DND-41 (cell line): ENCODE measurements at regions not wholly inside any gene's neighbourhood (a gene's known extent, or its start where the extent isn't known, plus 50 kb on each side); places are given as distances from the start of the nearest gene placed in this dataset.

Experiments
- ATAC-seq: fragments of 200-7000 bp; cut with Tn5 transposase; 3 replicates; pipeline ENCODE4 v1.9.1; 2021; ENCODE audit warnings: low read depth; ENCODE audit not compliant: insufficient read depth
- DNase-seq: peaks from one replicate; pipeline ENCODE4 v3.0.0-alpha.2; 2020
- H2AFZ ChIP-seq: 2 replicates; pipeline ENCODE4 v1.6.0; 2012; ENCODE audit warnings: low read depth, low read length
- H3K27ac ChIP-seq: 2 replicates; pipeline ENCODE4 v1.5.1; 2012; ENCODE audit warnings: low read length, inconsistent platforms
- H3K27me3 ChIP-seq: fragments of 200-600 bp; sonication (generic); 2 replicates; pipeline ENCODE4 v1.6.0; 2012; ENCODE audit warnings: low read length, mild to moderate bottlenecking, inconsistent platforms; ENCODE audit not compliant: insufficient read depth, poor library complexity
- H3K36me3 ChIP-seq: 2 replicates; pipeline ENCODE4 v1.5.1; 2012; ENCODE audit warnings: low read length, inconsistent platforms; ENCODE audit not compliant: insufficient read depth
- H3K4me1 ChIP-seq: 2 replicates; pipeline ENCODE4 v1.5.1; 2012; ENCODE audit warnings: mild to moderate bottlenecking, low read length; ENCODE audit not compliant: insufficient read depth
- H3K4me2 ChIP-seq: 2 replicates; pipeline ENCODE4 v1.6.0; 2012; ENCODE audit warnings: mild to moderate bottlenecking, moderate library complexity, low read length, inconsistent platforms; ENCODE audit not compliant: insufficient read depth
- H3K4me3 ChIP-seq, 2 experiments: fragments of 200-600 bp in 1 of 2; shearing (Covaris generic) in 1 of 2; 2 replicates each; pipeline ENCODE4 v1.5.1; 2012 to 2016; ENCODE audit warnings: inconsistent platforms in 2 of 2, low read length in 2 of 2, mild to moderate bottlenecking in 2 of 2, low read depth in 1 of 2, moderate library complexity in 1 of 2
- H3K79me2 ChIP-seq: 2 replicates; pipeline ENCODE4 v1.6.0; 2012; ENCODE audit warnings: low read length, inconsistent platforms; ENCODE audit not compliant: insufficient read depth
- H3K9ac ChIP-seq: 2 replicates; pipeline ENCODE4 v1.6.0; 2012; ENCODE audit warnings: low read depth, mild to moderate bottlenecking, inconsistent platforms, low read length, moderate library complexity
- H3K9me3 ChIP-seq: 2 replicates; pipeline ENCODE4 v1.5.1; 2012; ENCODE audit warnings: low read length, moderate library complexity, mild to moderate bottlenecking, inconsistent platforms; ENCODE audit not compliant: insufficient read depth, severe bottlenecking
- H4K20me1 ChIP-seq: 2 replicates; pipeline ENCODE4 v1.6.0; 2012; ENCODE audit warnings: low read length; ENCODE audit not compliant: insufficient read depth
- EZH2 ChIP-seq: IDR thresholded peaks from 3 replicates; pipeline ENCODE4 v1.6.1; 2012; ENCODE audit warnings: borderline replicate concordance, low read depth, mild to moderate bottlenecking, moderate library complexity, low read length, inconsistent platforms; ENCODE audit not compliant: severe bottlenecking
- TF ChIP-seq, protein P1 (sequence below): IDR thresholded peaks from 2 replicates; pipeline ENCODE4 v1.5.1; 2012; ENCODE audit warnings: borderline replicate concordance, low read length, moderate library complexity, mild to moderate bottlenecking; ENCODE audit not compliant: poor library complexity, severe bottlenecking; ENCODE audit errors: extremely low read depth

DNA sequence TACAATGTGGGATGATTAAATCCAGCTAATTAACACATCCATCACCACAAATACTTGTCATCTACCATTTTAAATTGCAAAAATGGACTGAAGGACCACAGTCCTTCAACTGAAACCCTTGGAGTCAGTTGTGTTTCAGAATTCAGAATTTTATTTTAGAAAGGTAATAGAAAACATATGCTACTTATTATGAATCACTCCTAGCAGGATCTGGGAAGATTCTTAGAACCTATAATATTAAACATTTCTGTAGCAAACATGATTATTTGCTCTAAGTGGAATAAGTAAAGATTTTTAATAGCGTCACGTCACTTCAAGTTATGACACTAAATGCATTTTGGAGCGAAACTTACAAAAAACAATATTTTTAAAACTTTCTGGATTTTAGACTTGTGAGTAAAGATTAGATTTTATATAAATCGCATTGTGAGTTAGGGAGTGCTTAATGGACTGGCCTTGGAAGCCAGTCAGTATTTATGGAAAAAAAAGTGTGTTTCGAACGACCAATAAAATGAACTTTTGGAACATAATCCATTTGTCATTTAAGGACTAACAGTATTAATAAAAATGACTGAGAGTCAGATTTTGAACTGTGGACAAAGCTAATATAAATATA is 71.8 kb upstream of the PHACTR2 start:
- Histone ChIP-seq H3K27ac (no peak overlapping the region), H3K36me3 (no peaks in the 10 kb centered on the region), H3K9ac (no peak overlapping the region), H3K27me3 (no peaks in the 10 kb centered on the region), H3K9me3 (no peaks in the 10 kb centered on the region), H4K20me1 (no peaks in the 10 kb centered on the region), H3K4me3 (no peak overlapping the region), H3K4me1 (no peaks in the 10 kb centered on the region), H3K4me2 (no peak overlapping the region), H2AFZ (no peak overlapping the region), H3K79me2 (no peaks in the 10 kb centered on the region)
- TF ChIP-seq, protein P1, sequence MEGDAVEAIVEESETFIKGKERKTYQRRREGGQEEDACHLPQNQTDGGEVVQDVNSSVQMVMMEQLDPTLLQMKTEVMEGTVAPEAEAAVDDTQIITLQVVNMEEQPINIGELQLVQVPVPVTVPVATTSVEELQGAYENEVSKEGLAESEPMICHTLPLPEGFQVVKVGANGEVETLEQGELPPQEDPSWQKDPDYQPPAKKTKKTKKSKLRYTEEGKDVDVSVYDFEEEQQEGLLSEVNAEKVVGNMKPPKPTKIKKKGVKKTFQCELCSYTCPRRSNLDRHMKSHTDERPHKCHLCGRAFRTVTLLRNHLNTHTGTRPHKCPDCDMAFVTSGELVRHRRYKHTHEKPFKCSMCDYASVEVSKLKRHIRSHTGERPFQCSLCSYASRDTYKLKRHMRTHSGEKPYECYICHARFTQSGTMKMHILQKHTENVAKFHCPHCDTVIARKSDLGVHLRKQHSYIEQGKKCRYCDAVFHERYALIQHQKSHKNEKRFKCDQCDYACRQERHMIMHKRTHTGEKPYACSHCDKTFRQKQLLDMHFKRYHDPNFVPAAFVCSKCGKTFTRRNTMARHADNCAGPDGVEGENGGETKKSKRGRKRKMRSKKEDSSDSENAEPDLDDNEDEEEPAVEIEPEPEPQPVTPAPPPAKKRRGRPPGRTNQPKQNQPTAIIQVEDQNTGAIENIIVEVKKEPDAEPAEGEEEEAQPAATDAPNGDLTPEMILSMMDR = no peak
- TF ChIP-seq EZH2 = no peak
- ATAC-seq (no peak), DNase-seq (no peak)

DNA sequence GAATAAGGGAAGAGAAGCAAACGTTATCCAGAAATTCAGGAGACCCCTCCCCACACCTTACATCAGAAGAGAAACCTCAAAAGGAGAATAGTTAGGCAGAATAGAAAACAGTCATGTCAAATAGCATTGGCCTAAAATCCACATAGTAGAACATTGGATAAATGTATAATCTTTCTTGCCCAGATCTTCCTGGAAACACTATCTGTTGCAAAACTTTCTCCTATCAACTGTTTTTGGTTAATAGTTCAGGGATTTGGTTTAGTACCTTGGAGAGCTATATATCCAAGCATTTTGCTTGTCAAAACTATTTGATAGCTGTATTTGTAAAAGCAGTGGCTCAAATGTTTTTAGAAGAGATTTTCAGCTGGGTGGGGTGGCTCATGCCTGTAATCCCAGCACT is 74.3 kb upstream of the PHACTR2 start:
- Histone ChIP-seq H3K9me3 (no peaks in the 10 kb centered on the region), H3K27ac (no peak overlapping the region), H3K27me3 (no peaks in the 10 kb centered on the region), H3K4me3 (no peak overlapping the region), H2AFZ (no peak overlapping the region), H3K4me2 (no peak overlapping the region), H3K9ac (no peak overlapping the region), H3K4me1 (no peaks in the 10 kb centered on the region), H3K79me2 (no peaks in the 10 kb centered on the region), H3K36me3 (no peaks in the 10 kb centered on the region), H4K20me1 (no peaks in the 10 kb centered on the region)
- no peak for DNase-seq
- TF ChIP-seq EZH2 = no peak
- TF ChIP-seq, protein P1 = no peak
- no peak for ATAC-seq

DNA sequence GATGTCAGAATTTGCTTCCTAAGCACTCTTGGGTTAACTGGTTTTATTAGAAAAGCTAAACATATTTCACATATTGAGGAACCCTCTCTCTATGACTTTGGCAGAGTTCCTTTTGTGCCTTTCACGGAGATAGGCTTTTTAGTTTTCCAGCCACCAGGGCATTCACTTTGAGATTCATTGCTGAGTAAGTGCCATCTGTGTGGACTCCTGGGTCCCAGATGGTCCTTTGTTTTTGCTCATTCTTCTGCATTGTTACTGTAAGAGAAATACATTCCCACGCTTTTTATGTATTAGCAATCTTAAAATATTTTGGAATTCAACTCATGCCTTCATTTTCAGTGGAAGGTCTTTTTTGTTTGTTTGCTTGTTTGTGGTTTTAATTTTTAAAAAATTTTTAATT is 76.3 kb upstream of the PHACTR2 start:
- TF ChIP-seq EZH2 = no peak
- TF ChIP-seq, protein P1 = no peak
- Histone ChIP-seq H3K79me2 (no peaks in the 10 kb centered on the region), H3K9me3 (no peaks in the 10 kb centered on the region), H3K36me3 (no peaks in the 10 kb centered on the region), H3K4me1 (no peaks in the 10 kb centered on the region; the same call in 1 of the 2 replicates), H3K4me3 (no peak overlapping the region), H3K27ac (no peak overlapping the region), H3K4me2 (no peak overlapping the region), H3K9ac (no peak overlapping the region), H2AFZ (no peak overlapping the region), H4K20me1 (no peaks in the 10 kb centered on the region), H3K27me3 (no peaks in the 10 kb centered on the region)
- no peak for ATAC-seq
- DNase-seq = no peak
